ENCODE measurements at regions not wholly inside any gene's neighbourhood (a gene's known extent, or its start where the extent isn't known, plus 50 kb on each side); places are given as distances from the start of the nearest gene placed in this dataset.

DNA sequence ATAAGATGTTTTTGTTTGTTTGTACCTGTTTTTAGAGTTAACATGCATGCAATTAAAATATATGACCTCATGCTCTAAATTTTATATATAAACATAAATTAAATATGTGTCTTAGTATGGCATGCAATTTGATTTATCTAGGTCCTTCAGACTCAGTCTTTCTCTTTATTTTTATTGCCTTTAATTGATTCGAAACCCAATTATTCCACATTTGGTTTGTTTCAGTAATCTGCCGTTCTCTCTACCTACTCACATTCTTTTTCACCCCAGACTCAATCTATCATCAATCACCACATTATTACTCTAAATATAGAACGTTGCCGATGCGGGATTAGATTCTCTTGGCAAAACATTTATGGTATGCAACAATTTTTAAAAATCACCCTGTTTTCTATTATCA lies 1492.8 kb downstream of the RAPGEF2 start:
- TF ChIP-seq, protein P1, sequence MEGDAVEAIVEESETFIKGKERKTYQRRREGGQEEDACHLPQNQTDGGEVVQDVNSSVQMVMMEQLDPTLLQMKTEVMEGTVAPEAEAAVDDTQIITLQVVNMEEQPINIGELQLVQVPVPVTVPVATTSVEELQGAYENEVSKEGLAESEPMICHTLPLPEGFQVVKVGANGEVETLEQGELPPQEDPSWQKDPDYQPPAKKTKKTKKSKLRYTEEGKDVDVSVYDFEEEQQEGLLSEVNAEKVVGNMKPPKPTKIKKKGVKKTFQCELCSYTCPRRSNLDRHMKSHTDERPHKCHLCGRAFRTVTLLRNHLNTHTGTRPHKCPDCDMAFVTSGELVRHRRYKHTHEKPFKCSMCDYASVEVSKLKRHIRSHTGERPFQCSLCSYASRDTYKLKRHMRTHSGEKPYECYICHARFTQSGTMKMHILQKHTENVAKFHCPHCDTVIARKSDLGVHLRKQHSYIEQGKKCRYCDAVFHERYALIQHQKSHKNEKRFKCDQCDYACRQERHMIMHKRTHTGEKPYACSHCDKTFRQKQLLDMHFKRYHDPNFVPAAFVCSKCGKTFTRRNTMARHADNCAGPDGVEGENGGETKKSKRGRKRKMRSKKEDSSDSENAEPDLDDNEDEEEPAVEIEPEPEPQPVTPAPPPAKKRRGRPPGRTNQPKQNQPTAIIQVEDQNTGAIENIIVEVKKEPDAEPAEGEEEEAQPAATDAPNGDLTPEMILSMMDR (IDR thresholded peaks at IDR 0.05), result no peak
- TF ChIP-seq POLR2A (IDR thresholded peaks at IDR 0.05), result no peak
- intact Hi-C loops (cut with DNase I), result no loop called here
- Histone ChIP-seq H3K4me1 (no peaks in the 10 kb centered on the region), H3K9me3 (no peaks in the 10 kb centered on the region), H3K36me3 (no peaks in the 10 kb centered on the region), H3K27ac (no peak overlapping the region), H3K27me3 (no peaks in the 10 kb centered on the region), H3K4me3 (replicated peaks in 1 of 3) (no peak overlapping the region)
- DNase-seq, result no peak
- 71 to 89% methylated on average over 5 of the region's 5 CpGs for WGBS, 2 donors

DNA sequence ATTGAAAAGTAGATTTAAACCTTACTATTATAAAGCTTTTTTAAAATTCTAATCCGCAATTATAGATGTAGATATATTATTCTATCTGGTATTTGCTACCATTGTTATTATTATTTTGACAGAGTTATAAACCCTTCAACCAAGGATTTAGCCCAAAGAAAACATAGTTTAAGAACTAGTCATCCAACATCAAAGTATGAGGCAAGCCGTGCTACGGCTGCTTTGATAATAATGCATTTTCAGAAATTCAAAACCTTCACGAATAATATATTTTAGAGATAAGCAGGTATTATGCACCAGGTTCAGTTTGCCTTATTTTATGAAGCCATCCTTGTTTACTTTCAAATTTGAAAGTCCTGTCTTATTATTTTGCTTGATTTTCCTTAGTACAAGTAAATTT lies 1501.7 kb downstream of the RAPGEF2 start:
- intact Hi-C loops (cut with DNase I), result no loop called here
- H3K36me3 ChIP-seq, result no peaks in the 10 kb centered on the region
- H3K27me3 ChIP-seq, result no peaks in the 10 kb centered on the region
- H3K27ac ChIP-seq, result no peak overlapping the region
- H3K9me3 ChIP-seq, result no peaks in the 10 kb centered on the region
- DNase-seq, result no peak
- H3K4me1 ChIP-seq, result no peaks in the 10 kb centered on the region
- 95% methylated on average over 4 of the region's 4 CpGs for WGBS, 2 donors
- H3K4me3 ChIP-seq (replicated peaks in 1 of 3), result no peak overlapping the region
- no peak for TF ChIP-seq POLR2A (IDR thresholded peaks at IDR 0.05)
- TF ChIP-seq, protein P1 (IDR thresholded peaks at IDR 0.05), result no peak

DNA sequence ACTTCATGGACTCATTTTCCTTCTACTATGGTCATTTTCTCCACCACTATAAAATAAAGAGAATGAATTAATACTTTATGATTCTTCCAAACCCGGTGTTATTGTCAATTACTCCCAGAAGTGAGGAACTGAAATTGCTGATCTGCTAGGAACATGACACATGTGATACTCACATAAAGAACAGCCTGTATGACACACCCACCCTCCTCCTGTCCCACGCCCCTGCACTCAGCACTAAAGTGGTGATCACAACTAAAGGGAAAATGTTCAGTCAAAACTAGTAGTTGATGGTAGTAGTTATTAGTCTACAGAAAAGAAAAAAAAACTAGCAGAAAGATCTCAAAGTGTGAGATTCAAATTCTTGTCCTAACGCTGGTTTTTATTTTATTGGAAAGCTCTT lies 1508.3 kb downstream of the RAPGEF2 start:
- WGBS, 2 donors, result 87 to 88% methylated on average over 3 of the region's 3 CpGs
- H3K4me1 ChIP-seq, result no peaks in the 10 kb centered on the region
- no peak overlapping the region for H3K27ac ChIP-seq
- no peaks in the 10 kb centered on the region for H3K36me3 ChIP-seq
- TF ChIP-seq POLR2A (IDR thresholded peaks at IDR 0.05), result no peak
- TF ChIP-seq, protein P1 (IDR thresholded peaks at IDR 0.05), result no peak
- intact Hi-C loops (cut with DNase I), result no loop called here
- H3K27me3 ChIP-seq, result no peaks in the 10 kb centered on the region
- DNase-seq, result no peak
- H3K9me3 ChIP-seq, result no peaks in the 10 kb centered on the region
- H3K4me3 ChIP-seq (replicated peaks in 1 of 3), result no peak overlapping the region

DNA sequence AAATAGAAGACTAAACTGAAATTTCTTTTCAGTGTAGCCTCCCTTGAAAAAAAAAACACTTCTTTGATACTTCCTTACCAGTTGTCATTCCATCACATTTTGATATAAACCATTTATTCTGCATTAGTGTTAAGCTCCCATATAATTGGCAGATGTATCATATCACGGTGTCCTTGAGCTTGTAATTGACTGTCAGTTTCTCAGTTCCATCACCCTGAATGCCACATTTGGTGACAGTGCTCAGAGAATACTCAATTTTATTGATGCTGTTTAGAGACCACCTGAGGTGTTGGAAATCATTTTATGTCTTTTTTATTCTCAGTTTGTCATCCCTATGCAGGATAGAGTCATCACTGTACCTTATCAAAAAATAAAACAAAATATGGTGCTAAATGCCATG lies 1528.2 kb downstream of the RAPGEF2 start:
- Histone ChIP-seq H3K36me3 (no peaks in the 10 kb centered on the region), H3K27ac (no peak overlapping the region), H3K4me3 (replicated peaks in 1 of 3) (no peak overlapping the region), H3K27me3 (no peaks in the 10 kb centered on the region), H3K4me1 (no peaks in the 10 kb centered on the region), H3K9me3 (no peaks in the 10 kb centered on the region)
- no peak for TF ChIP-seq POLR2A (IDR thresholded peaks at IDR 0.05)
- TF ChIP-seq, protein P1 (IDR thresholded peaks at IDR 0.05), result no peak
- intact Hi-C loops (cut with DNase I), result no loop called here
- DNase-seq, result no peak
- 91 to 95% methylated on average over 1 of the region's 1 CpG for WGBS, 2 donors

DNA sequence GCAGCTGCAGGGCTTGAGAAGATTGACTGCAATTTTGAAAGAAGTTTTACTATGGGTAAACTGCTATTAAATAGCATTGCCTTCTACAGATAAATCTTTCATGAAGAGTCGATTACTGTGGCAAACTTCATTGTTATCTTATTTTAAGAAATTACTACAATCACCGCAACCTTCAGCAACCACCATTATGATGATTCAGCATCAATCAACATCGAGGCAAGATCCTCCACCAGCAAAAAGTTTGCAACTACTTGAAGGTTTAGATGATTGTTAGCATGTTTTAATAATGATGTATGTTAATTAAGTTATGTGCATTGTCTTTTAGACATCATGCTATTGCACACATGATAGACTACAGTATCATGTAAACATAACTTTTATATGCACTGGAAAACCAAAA lies 1511.0 kb downstream of the FSTL5 start:
- no peak overlapping the region for H3K4me3 ChIP-seq (replicated peaks in 1 of 3)
- H3K9me3 ChIP-seq, result no peaks in the 10 kb centered on the region
- no peaks in the 10 kb centered on the region for H3K4me1 ChIP-seq
- WGBS, 2 donors, result 89 to 95% methylated on average over 3 of the region's 3 CpGs
- H3K27ac ChIP-seq, result no peak overlapping the region
- intact Hi-C loops (cut with DNase I), result no loop called here
- no peak for DNase-seq
- H3K36me3 ChIP-seq, result no peaks in the 10 kb centered on the region
- H3K27me3 ChIP-seq, result no peaks in the 10 kb centered on the region
- TF ChIP-seq POLR2A (IDR thresholded peaks at IDR 0.05), result no peak
- TF ChIP-seq, protein P1 (IDR thresholded peaks at IDR 0.05), result no peak
